OCI-LY1 (cell line): ENCODE measurements at regions not wholly inside any gene's neighbourhood (a gene's known extent, or its start where the extent isn't known, plus 50 kb on each side); places are given as distances from the start of the nearest gene placed in this dataset.
"Not testable (repeated sequence)": the region's sequence is repeated elsewhere in the genome, so short reads cannot be mapped to it uniquely, and the experiment has no call there.

Experiments
- H2AFZ ChIP-seq: fragments of 200-600 bp; sonication (generic), shearing (Covaris generic); 2 replicates; pipeline ENCODE4 v1.6.0; 2014; ENCODE audit warnings: antibody characterized with exemption, mild to moderate bottlenecking, low read length
- H3F3A ChIP-seq: fragments of 200-600 bp; sonication (generic), shearing (Covaris generic); 2 replicates; pipeline ENCODE4 v1.6.0; 2014; ENCODE audit warnings: mild to moderate bottlenecking, antibody characterized with exemption, low read length, moderate library complexity; ENCODE audit not compliant: insufficient read depth
- H3K27ac ChIP-seq: fragments of 200-600 bp; sonication (generic); 2 replicates; pipeline ENCODE4 v1.5.1; 2014; ENCODE audit warnings: low read length, mixed run types, mild to moderate bottlenecking, low read depth; ENCODE audit not compliant: poor library complexity, severe bottlenecking
- H3K27me3 ChIP-seq: fragments of 200-600 bp; sonication (generic); 2 replicates; pipeline ENCODE4 v1.6.0; 2014; ENCODE audit warnings: antibody characterized with exemption, mild to moderate bottlenecking, low read length, moderate library complexity; ENCODE audit not compliant: insufficient read depth
- H3K36me3 ChIP-seq: fragments of 200-600 bp; sonication (generic); 2 replicates; pipeline ENCODE4 v1.6.1; 2014; ENCODE audit warnings: mild to moderate bottlenecking, antibody characterized with exemption, low read length, moderate library complexity, mixed read lengths; ENCODE audit not compliant: insufficient read depth
- H3K4me1 ChIP-seq: fragments of 200-600 bp; sonication (generic); 2 replicates; pipeline ENCODE4 v1.5.1; 2014; ENCODE audit warnings: mild to moderate bottlenecking, low read length, moderate library complexity; ENCODE audit not compliant: insufficient read depth, severe bottlenecking
- H3K4me2 ChIP-seq: fragments of 200-600 bp; sonication (generic), shearing (Covaris generic); 2 replicates; pipeline ENCODE4 v1.6.1; 2014; ENCODE audit warnings: low read length
- H3K4me3 ChIP-seq: fragments of 200-600 bp; sonication (generic); 2 replicates; pipeline ENCODE4 v1.5.1; 2014; ENCODE audit warnings: low read length, low read depth, mild to moderate bottlenecking, mixed read lengths; ENCODE audit not compliant: poor library complexity, severe bottlenecking
- H3K79me2 ChIP-seq: fragments of 200-600 bp; shearing (Covaris generic); 2 replicates; pipeline ENCODE4 v1.6.1; 2016; ENCODE audit warnings: mixed run types, low read length, mixed read lengths; ENCODE audit not compliant: insufficient read depth
- H3K9ac ChIP-seq: fragments of 200-600 bp; sonication (generic), shearing (Covaris generic); 2 replicates; pipeline ENCODE4 v1.6.1; 2014; ENCODE audit warnings: mild to moderate bottlenecking, low read length, mixed read lengths
- H3K9me2 ChIP-seq: fragments of 200-600 bp; sonication (generic), shearing (Covaris generic); 2 replicates; pipeline ENCODE4 v1.6.1; 2014; ENCODE audit warnings: low read depth, mild to moderate bottlenecking, low read length, mixed read lengths
- H3K9me3 ChIP-seq: fragments of 200-600 bp; shearing (Covaris generic); 2 replicates; pipeline ENCODE4 v1.6.1; 2014; ENCODE audit warnings: low read length, mixed read lengths
- H4K20me1 ChIP-seq: fragments of 200-600 bp; sonication (generic), shearing (Covaris generic); 2 replicates; pipeline ENCODE4 v1.6.0; 2016; ENCODE audit warnings: mild to moderate bottlenecking, low read length; ENCODE audit not compliant: insufficient read depth
- EZH2 ChIP-seq: fragments of 200-600 bp; sonication (generic), shearing (Covaris generic); IDR thresholded peaks from 2 replicates; pipeline ENCODE4 v1.8.0; 2017; ENCODE audit warnings: borderline replicate concordance, mixed run types, mild to moderate bottlenecking, antibody characterized with exemption, low read length, moderate library complexity, mixed read lengths
- TF ChIP-seq, protein P1 (sequence below): fragments of 200-600 bp; sonication (generic), shearing (Covaris generic); IDR thresholded peaks from 2 replicates; pipeline ENCODE4 v1.5.1; 2017; ENCODE audit warnings: mild to moderate bottlenecking, antibody characterized with exemption, low read length, moderate library complexity, mixed read lengths

DNA sequence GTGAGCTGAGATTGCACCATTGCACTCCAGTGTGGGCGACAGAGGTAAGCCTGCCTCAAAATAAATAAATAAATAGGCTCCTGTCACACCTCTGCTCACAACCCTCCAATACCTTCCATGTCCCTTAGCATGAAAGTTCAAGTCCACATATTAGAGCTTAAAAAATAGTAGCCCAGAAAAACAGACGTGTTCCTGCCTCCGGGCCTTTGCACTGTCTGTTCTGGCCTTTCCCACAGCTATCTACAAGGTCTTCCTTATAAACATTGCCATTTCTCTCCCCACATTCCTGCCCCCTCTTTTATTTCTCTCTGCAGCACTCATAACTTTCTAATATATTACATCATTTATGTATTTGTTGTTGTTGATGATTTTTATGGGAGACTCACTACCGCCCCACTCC is 85.6 kb upstream of the CASZ1 start:
- H2AFZ ChIP-seq: no peak overlapping the region
- H3K4me2 ChIP-seq: no peak overlapping the region
- H3K9me3 ChIP-seq: no peaks in the 10 kb centered on the region
- TF ChIP-seq, protein P1, sequence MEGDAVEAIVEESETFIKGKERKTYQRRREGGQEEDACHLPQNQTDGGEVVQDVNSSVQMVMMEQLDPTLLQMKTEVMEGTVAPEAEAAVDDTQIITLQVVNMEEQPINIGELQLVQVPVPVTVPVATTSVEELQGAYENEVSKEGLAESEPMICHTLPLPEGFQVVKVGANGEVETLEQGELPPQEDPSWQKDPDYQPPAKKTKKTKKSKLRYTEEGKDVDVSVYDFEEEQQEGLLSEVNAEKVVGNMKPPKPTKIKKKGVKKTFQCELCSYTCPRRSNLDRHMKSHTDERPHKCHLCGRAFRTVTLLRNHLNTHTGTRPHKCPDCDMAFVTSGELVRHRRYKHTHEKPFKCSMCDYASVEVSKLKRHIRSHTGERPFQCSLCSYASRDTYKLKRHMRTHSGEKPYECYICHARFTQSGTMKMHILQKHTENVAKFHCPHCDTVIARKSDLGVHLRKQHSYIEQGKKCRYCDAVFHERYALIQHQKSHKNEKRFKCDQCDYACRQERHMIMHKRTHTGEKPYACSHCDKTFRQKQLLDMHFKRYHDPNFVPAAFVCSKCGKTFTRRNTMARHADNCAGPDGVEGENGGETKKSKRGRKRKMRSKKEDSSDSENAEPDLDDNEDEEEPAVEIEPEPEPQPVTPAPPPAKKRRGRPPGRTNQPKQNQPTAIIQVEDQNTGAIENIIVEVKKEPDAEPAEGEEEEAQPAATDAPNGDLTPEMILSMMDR: no peak
- no peak for TF ChIP-seq EZH2
- H3K4me1 ChIP-seq: no peaks in the 10 kb centered on the region
- no peak overlapping the region for H3K4me3 ChIP-seq
- no peaks in the 10 kb centered on the region for H3K79me2 ChIP-seq
- H3F3A ChIP-seq: no peaks in the 10 kb centered on the region
- no peak overlapping the region for H3K9ac ChIP-seq
- no peaks in the 10 kb centered on the region for H3K36me3 ChIP-seq
- no peaks in the 10 kb centered on the region for H3K9me2 ChIP-seq
- no peak overlapping the region for H3K27ac ChIP-seq
- H3K27me3 ChIP-seq: 0 out of 2 replicates have a peak, but pooled peaks cover 8% of the 10 kb centered on the region
- no peaks in the 10 kb centered on the region for H4K20me1 ChIP-seq

DNA sequence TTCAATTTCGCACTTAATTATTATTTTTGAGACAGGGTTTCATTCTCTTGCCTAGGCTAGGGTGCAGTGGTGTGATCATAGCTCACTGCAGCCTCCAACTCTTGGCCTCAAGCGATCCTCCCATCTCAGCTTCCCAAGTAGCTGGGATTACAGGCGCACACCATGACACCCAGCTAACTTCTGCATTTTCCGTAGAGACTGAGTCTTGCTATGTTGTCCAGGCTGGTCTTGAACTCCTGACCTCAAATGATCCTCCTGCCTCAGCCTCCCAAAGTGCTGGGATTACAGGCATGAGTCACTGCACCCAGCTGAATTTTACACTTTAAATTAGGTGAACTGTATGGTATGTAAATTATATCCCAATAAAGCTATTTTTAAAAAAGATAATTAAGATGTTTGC is 90.6 kb upstream of the CASZ1 start:
- H3K79me2 ChIP-seq, H3K9ac ChIP-seq, H3K27ac ChIP-seq, H3K4me2 ChIP-seq, H3F3A ChIP-seq, H3K36me3 ChIP-seq, H3K4me1 ChIP-seq, H4K20me1 ChIP-seq, H3K27me3 ChIP-seq, H3K9me3 ChIP-seq, H3K9me2 ChIP-seq, H2AFZ ChIP-seq, H3K4me3 ChIP-seq: not testable (repeated sequence)

DNA sequence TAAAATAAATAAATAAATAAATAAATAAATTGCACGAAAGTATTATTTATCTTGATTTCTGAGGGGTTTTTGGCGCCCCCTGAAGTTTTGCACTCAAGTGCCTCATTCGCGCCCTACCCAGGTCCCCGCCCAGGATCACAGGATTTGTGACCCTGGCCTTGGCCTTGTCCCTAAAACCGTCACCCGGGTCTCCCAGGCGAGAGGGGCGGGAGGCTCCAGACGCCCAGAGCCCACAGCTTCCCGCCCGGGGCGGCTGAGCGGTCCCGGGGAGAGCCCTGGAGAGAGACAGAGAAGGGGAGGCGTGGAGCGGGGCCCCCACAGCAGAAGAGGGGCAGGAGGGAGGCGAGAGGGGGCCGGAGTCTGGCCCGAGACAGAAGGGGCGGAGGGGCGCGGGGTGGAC is 91.8 kb upstream of the CASZ1 start:
- Histone ChIP-seq H3F3A (no peaks in the 10 kb centered on the region), H3K4me2 (no peak overlapping the region), H3K9me2 (no peaks in the 10 kb centered on the region), H2AFZ (no peak overlapping the region), H3K9me3 (no peaks in the 10 kb centered on the region), H3K9ac (no peak overlapping the region), H3K27ac (no peak overlapping the region), H3K4me1 (no peaks in the 10 kb centered on the region), H3K36me3 (no peaks in the 10 kb centered on the region), H4K20me1 (no peaks in the 10 kb centered on the region), H3K4me3 (no peak overlapping the region), H3K79me2 (no peaks in the 10 kb centered on the region), H3K27me3 (0 out of 2 replicates have a peak, but pooled peaks cover 3% of the 10 kb centered on the region)
- TF ChIP-seq, protein P1: no peak
- no peak for TF ChIP-seq EZH2

DNA sequence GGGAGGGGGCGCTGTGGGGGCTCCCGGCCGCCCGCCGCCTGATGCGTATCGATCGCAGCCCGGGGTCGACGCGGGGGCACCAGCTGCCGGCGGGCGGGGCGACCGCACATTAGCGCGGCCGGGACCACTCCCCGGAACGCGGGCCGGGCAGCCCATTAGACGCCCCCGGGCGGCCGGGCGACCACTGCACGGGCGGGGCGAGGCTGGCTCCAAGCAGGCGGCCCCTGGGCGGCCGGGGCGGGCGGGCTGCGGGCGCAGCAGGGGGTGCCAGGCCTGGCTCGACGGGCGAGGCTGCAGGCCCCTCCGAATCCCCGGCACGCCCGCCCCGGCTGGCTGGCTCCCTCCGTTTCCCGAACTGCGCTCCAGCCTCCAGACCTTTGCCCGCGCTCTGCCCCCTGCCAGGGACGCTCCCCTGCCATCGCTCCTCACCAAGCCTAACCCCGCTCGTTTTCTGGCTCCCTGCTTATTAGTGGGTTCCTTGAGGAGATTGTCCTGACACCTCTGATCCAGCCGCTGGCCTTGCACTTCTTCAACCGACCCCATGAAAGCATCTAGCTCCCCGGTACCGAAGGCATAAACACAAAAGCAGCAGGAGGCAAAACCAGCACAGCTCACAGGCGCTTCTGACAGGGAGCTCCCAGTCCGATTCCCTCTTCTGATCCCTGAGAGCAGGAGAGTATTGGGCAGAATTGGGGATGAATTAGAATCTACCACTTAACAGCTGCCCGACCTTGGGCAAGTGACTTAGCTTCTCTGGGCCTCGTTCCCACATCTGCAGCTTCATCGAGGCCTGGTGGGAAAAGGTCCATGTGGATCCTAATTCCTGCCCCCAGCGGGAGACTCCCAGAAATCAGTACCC is 92.6 kb upstream of the CASZ1 start:
- no peaks in the 10 kb centered on the region for H3K4me1 ChIP-seq
- TF ChIP-seq EZH2: no peak
- TF ChIP-seq, protein P1: no peak
- H3K27me3 ChIP-seq: 0 out of 2 replicates have a peak, but pooled peaks cover 3% of the 10 kb centered on the region
- no peak overlapping the region for H3K4me2 ChIP-seq
- no peaks in the 10 kb centered on the region for H3K9me3 ChIP-seq
- no peak overlapping the region for H3K4me3 ChIP-seq
- H3K27ac ChIP-seq: no peak overlapping the region
- no peak overlapping the region for H2AFZ ChIP-seq
- no peaks in the 10 kb centered on the region for H3F3A ChIP-seq
- H4K20me1 ChIP-seq: no peaks in the 10 kb centered on the region
- H3K79me2 ChIP-seq: no peaks in the 10 kb centered on the region
- H3K9ac ChIP-seq: no peak overlapping the region
- H3K9me2 ChIP-seq: no peaks in the 10 kb centered on the region
- H3K36me3 ChIP-seq: no peaks in the 10 kb centered on the region
